ENCODE measurements at regions not wholly inside any gene's neighbourhood (a gene's known extent, or its start where the extent isn't known, plus 50 kb on each side); places are given as distances from the start of the nearest gene placed in this dataset.

DNA sequence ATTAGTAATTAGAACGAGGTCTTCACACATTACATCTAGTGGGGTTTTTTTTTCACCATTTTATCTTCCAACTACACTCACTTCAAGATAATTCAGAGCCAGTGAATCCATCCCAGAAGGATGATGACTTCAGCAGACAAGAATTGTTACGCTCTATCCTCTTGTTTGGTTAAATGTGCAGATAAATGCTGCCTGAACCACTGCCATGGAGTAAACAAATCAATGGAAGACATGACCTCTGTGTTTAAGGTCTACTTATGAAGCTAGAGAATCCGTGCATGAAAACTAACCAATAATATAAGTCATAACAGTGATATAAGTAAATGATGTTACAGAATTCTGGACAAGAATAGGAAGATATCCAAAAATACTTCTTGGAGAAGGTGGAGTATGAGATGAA, 602.6 kb downstream of the TLR4 start:
- TF ChIP-seq CTCF (conservative IDR thresholded peaks at IDR 0.05) (no peak), EZH2 (IDR thresholded peaks at IDR 0.05; ENCODE audit: low read depth) (no peak)
